Body of pancreas (tissue), 4 donors: ENCODE measurements at regions not wholly inside any gene's neighbourhood (a gene's known extent, or its start where the extent isn't known, plus 50 kb on each side); places are given as distances from the start of the nearest gene placed in this dataset.

Experiments used
- POLR2A ChIP-seq, 3 donors: fragments of 450-650 bp; IDR thresholded peaks; one replicate each; pipeline ENCODE4 v1.6.1; 2016; ENCODE audit warnings: antibody characterized with exemption in 3 of 3, mild to moderate bottlenecking in 2 of 3
- TF ChIP-seq, protein P1 (sequence below), 7 experiments: fragments of 450-650 bp in 4 of 7; fragments of 200-600 bp in 3 of 7; sonication (generic) in 3 of 7; IDR thresholded peaks; one replicate each; pipeline ENCODE4 v1.5.1; 2016 to 2019; ENCODE audit warnings: antibody characterized with exemption in 7 of 7

GRCh38 chr6:140043357-140043756, 668.9 kb upstream of the CITED2 start:
- TF ChIP-seq, protein P1, sequence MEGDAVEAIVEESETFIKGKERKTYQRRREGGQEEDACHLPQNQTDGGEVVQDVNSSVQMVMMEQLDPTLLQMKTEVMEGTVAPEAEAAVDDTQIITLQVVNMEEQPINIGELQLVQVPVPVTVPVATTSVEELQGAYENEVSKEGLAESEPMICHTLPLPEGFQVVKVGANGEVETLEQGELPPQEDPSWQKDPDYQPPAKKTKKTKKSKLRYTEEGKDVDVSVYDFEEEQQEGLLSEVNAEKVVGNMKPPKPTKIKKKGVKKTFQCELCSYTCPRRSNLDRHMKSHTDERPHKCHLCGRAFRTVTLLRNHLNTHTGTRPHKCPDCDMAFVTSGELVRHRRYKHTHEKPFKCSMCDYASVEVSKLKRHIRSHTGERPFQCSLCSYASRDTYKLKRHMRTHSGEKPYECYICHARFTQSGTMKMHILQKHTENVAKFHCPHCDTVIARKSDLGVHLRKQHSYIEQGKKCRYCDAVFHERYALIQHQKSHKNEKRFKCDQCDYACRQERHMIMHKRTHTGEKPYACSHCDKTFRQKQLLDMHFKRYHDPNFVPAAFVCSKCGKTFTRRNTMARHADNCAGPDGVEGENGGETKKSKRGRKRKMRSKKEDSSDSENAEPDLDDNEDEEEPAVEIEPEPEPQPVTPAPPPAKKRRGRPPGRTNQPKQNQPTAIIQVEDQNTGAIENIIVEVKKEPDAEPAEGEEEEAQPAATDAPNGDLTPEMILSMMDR (IDR thresholded peaks at IDR 0.05) = no peak
- no peak for TF ChIP-seq POLR2A (IDR thresholded peaks at IDR 0.05)
